Ishikawa (cell line): ENCODE measurements at regions not wholly inside any gene's neighbourhood (a gene's known extent, or its start where the extent isn't known, plus 50 kb on each side); places are given as distances from the start of the nearest gene placed in this dataset.

ENCODE experiments used
- CEBPB ChIP-seq: IDR thresholded peaks from 2 replicates; pipeline ENCODE4 v1.6.1; 2012
- CREB1 ChIP-seq: IDR thresholded peaks from 2 replicates; pipeline ENCODE4 v1.6.1; 2012; ENCODE audit warnings: low read depth
- EGR1 ChIP-seq: IDR thresholded peaks from 2 replicates; pipeline ENCODE4 v1.6.1; 2012
- EP300 ChIP-seq: IDR thresholded peaks from 2 replicates; pipeline ENCODE4 v1.6.1; 2012; ENCODE audit warnings: borderline replicate concordance
- FOXM1 ChIP-seq: IDR thresholded peaks from 2 replicates; pipeline ENCODE4 v1.6.1; 2012; ENCODE audit warnings: low read depth, borderline replicate concordance
- MAX ChIP-seq: IDR thresholded peaks from 2 replicates; pipeline ENCODE4 v1.6.1; 2012
- NFIC ChIP-seq: IDR thresholded peaks from 2 replicates; pipeline ENCODE4 v1.6.1; 2012
- RAD21 ChIP-seq: IDR thresholded peaks from 2 replicates; pipeline ENCODE4 v1.6.1; 2012; ENCODE audit warnings: low read depth
- TAF1 ChIP-seq: IDR thresholded peaks from 2 replicates; pipeline ENCODE4 v1.6.1; 2012; ENCODE audit warnings: low read depth, mild to moderate bottlenecking
- TCF12 ChIP-seq: IDR thresholded peaks from 2 replicates; pipeline ENCODE4 v1.6.1; 2012; ENCODE audit warnings: low read depth
- TEAD4 ChIP-seq: IDR thresholded peaks from 2 replicates; pipeline ENCODE4 v1.6.1; 2012
- YY1 ChIP-seq: IDR thresholded peaks from 2 replicates; pipeline ENCODE4 v1.6.1; 2012; ENCODE audit warnings: low read depth
- ZBTB7A ChIP-seq: IDR thresholded peaks from 2 replicates; pipeline ENCODE4 v1.6.1; 2012; ENCODE audit warnings: low read depth
- TF ChIP-seq, protein P1 (sequence below): IDR thresholded peaks from 2 replicates; pipeline ENCODE4 v1.6.1; 2012; ENCODE audit warnings: low read depth, mild to moderate bottlenecking
- TF ChIP-seq, protein P2 (sequence below): IDR thresholded peaks from 2 replicates; pipeline ENCODE4 v1.6.1; 2012

DNA sequence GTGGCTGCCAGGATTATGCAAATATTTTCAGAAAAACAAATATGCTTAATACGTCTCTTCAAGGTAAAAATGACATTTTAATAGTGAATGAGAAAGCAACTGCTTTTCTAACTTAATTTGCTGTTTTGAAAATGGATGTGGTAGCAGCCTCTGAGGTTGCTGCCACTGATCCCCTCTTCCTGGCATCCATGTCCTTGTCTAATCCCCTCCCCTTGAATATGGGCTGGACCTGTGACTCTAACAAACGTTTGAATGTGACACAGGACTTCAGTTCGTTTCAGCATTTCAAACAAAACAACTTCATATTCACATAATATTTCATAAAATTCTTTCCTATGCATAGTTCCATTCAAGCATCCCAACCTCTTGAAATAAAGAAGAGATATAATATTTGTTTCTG, 64.2 kb upstream of the SLC38A2 start:
- TF ChIP-seq ZBTB7A (no peak), NFIC (no peak), RAD21 (no peak), FOXM1 (no peak), TCF12 (no peak), MAX (no peak), EGR1 (no peak), TAF1 (no peak), TEAD4 (no peak), CEBPB (no peak), EP300 (no peak), CREB1 (no peak), YY1 (no peak)
- TF ChIP-seq, protein P1, sequence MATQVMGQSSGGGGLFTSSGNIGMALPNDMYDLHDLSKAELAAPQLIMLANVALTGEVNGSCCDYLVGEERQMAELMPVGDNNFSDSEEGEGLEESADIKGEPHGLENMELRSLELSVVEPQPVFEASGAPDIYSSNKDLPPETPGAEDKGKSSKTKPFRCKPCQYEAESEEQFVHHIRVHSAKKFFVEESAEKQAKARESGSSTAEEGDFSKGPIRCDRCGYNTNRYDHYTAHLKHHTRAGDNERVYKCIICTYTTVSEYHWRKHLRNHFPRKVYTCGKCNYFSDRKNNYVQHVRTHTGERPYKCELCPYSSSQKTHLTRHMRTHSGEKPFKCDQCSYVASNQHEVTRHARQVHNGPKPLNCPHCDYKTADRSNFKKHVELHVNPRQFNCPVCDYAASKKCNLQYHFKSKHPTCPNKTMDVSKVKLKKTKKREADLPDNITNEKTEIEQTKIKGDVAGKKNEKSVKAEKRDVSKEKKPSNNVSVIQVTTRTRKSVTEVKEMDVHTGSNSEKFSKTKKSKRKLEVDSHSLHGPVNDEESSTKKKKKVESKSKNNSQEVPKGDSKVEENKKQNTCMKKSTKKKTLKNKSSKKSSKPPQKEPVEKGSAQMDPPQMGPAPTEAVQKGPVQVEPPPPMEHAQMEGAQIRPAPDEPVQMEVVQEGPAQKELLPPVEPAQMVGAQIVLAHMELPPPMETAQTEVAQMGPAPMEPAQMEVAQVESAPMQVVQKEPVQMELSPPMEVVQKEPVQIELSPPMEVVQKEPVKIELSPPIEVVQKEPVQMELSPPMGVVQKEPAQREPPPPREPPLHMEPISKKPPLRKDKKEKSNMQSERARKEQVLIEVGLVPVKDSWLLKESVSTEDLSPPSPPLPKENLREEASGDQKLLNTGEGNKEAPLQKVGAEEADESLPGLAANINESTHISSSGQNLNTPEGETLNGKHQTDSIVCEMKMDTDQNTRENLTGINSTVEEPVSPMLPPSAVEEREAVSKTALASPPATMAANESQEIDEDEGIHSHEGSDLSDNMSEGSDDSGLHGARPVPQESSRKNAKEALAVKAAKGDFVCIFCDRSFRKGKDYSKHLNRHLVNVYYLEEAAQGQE = no peak
- TF ChIP-seq, protein P2, sequence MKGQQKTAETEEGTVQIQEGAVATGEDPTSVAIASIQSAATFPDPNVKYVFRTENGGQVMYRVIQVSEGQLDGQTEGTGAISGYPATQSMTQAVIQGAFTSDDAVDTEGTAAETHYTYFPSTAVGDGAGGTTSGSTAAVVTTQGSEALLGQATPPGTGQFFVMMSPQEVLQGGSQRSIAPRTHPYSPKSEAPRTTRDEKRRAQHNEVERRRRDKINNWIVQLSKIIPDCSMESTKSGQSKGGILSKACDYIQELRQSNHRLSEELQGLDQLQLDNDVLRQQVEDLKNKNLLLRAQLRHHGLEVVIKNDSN = no peak

- TF ChIP-seq MAX (no peak), TEAD4 (no peak), TCF12 (no peak), EGR1 (no peak), CREB1 (no peak), ZBTB7A (no peak), FOXM1 (no peak)
- TF ChIP-seq, protein P2 = no peak
- TF ChIP-seq, protein P1 = no peak
Measured at GRCh38 chr12:46435625-46436024, 63.1 kb upstream of the SLC38A2 start.

GRCh38 chr12:46435029-46435428, 62.5 kb upstream of the SLC38A2 start:
- TF ChIP-seq ZBTB7A (no peak), FOXM1 (no peak), RAD21 (no peak), TCF12 (no peak)

DNA sequence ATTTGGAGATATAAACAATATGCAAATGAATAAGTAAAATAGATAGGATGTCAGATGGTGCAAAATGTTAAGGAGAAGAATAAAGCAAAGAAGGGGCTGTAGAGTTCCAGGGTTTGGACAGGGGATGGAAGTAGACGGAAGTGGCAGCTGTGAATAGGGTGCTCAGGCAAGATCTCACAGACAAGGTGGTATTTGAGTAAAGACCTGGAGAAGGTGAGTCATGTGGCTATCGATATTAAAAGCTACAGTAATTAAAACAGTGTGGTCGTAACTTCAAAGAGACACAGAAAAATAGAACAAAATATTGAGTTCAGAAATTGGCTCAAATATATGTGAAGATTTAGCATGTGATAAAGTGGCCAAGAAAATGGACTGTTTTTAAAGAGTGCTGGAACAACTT, 61.3 kb upstream of the SLC38A2 start:
- TF ChIP-seq CREB1 (no peak), EGR1 (no peak), YY1 (no peak), TEAD4 (no peak), TAF1 (no peak), ZBTB7A (no peak), EP300 (no peak), FOXM1 (no peak), CEBPB (no peak), TCF12 (no peak)
- TF ChIP-seq, protein P1 = no peak

- TF ChIP-seq EP300 = no peak
- no peak for TF ChIP-seq FOXM1
- no peak for TF ChIP-seq TAF1
- TF ChIP-seq, protein P2 = no peak
- no peak for TF ChIP-seq TCF12
- TF ChIP-seq EGR1 = no peak
- no peak for TF ChIP-seq YY1
- no peak for TF ChIP-seq CREB1
- TF ChIP-seq RAD21 = no peak
Measured at GRCh38 chr12:46432325-46432724, 59.8 kb upstream of the SLC38A2 start.
